H7 (cell line): ENCODE measurements at regions not wholly inside any gene's neighbourhood (a gene's known extent, or its start where the extent isn't known, plus 50 kb on each side); places are given as distances from the start of the nearest gene placed in this dataset.
"Not testable (repeated sequence)": the region's sequence is repeated elsewhere in the genome, so short reads cannot be mapped to it uniquely, and the experiment has no call there.

Source experiments
- DNase-seq: peaks from one replicate; pipeline ENCODE4 v3.0.0; 2012
- H3K27me3 ChIP-seq: 2 replicates; pipeline ENCODE4 v1.6.0; 2011; ENCODE audit warnings: mild to moderate bottlenecking, low read length; ENCODE audit not compliant: control insufficient read depth, insufficient read depth
- H3K36me3 ChIP-seq: replicated peaks from 2 replicates; pipeline ENCODE4 v1.5.1; 2011; ENCODE audit warnings: low read length; ENCODE audit not compliant: control insufficient read depth, insufficient read depth
- H3K4me3 ChIP-seq: 2 replicates; pipeline ENCODE4 v1.5.1; 2011; ENCODE audit warnings: low read depth, mild to moderate bottlenecking, control low read depth, low read length, moderate library complexity; ENCODE audit not compliant: insufficient read depth

GRCh38 chr3:157607826-157608405 lies 104.7 kb upstream of the VEPH1 start:
- H3K36me3 ChIP-seq = no peaks in the 10 kb centered on the region
- no peak overlapping the region for H3K4me3 ChIP-seq
- H3K27me3 ChIP-seq = no peaks in the 10 kb centered on the region
- DNase-seq = no peak

GRCh38 chr3:157606852-157607197 lies 103.6 kb upstream of the VEPH1 start:
- no peak for DNase-seq
- H3K4me3 ChIP-seq = no peak overlapping the region
- H3K36me3 ChIP-seq = no peaks in the 10 kb centered on the region
- no peaks in the 10 kb centered on the region for H3K27me3 ChIP-seq

- Histone ChIP-seq H3K4me3 (no peak overlapping the region), H3K36me3 (no peaks in the 10 kb centered on the region), H3K27me3 (no peaks in the 10 kb centered on the region)
- peak; percentile 56 for DNase-seq
Measured at GRCh38 chr3:157606011-157606851, 103.0 kb upstream of the VEPH1 start.

- Histone ChIP-seq H3K4me3 (no peak overlapping the region), H3K27me3 (no peaks in the 10 kb centered on the region), H3K36me3 (no peaks in the 10 kb centered on the region)
- DNase-seq = no peak
Measured at GRCh38 chr3:157605356-157605755, 102.1 kb upstream of the VEPH1 start.

GRCh38 chr3:157602424-157602823 lies 99.2 kb upstream of the VEPH1 start:
- no peaks in the 10 kb centered on the region for H3K27me3 ChIP-seq
- no peaks in the 10 kb centered on the region for H3K36me3 ChIP-seq
- no peak for DNase-seq

GRCh38 chr3:157595259-157595658 lies 92.0 kb upstream of the VEPH1 start:
- Histone ChIP-seq H3K4me3 (no peak overlapping the region), H3K27me3 (no peaks in the 10 kb centered on the region), H3K36me3 (no peaks in the 10 kb centered on the region)
- DNase-seq = no peak

More at GRCh38 chr3:157602424-157602823, 99.2 kb upstream of the VEPH1 start:
- no peak overlapping the region for H3K4me3 ChIP-seq

- H3K36me3 ChIP-seq = no peaks in the 10 kb centered on the region
- no peaks in the 10 kb centered on the region for H3K27me3 ChIP-seq
- peak; percentile 10 for DNase-seq
- H3K4me3 ChIP-seq = no peak overlapping the region
Measured at GRCh38 chr3:157594413-157594812, 91.2 kb upstream of the VEPH1 start.

GRCh38 chr3:157592769-157593168 lies 89.6 kb upstream of the VEPH1 start:
- Histone ChIP-seq H3K4me3 (no peak overlapping the region), H3K36me3 (no peaks in the 10 kb centered on the region), H3K27me3 (no peaks in the 10 kb centered on the region)
- no peak for DNase-seq

- no peak for DNase-seq
- H3K27me3 ChIP-seq = no peaks in the 10 kb centered on the region
- H3K4me3 ChIP-seq = no peak overlapping the region
- H3K36me3 ChIP-seq = no peaks in the 10 kb centered on the region
Measured at GRCh38 chr3:157590273-157590672, 87.1 kb upstream of the VEPH1 start.

GRCh38 chr3:157589211-157589610 lies 86.0 kb upstream of the VEPH1 start:
- Histone ChIP-seq H3K36me3 (no peaks in the 10 kb centered on the region), H3K4me3 (no peak overlapping the region), H3K27me3 (no peaks in the 10 kb centered on the region)
- DNase-seq = no peak

GRCh38 chr3:157588386-157589060 lies 85.3 kb upstream of the VEPH1 start:
- H3K4me3 ChIP-seq = no peak overlapping the region
- no peaks in the 10 kb centered on the region for H3K27me3 ChIP-seq
- no peaks in the 10 kb centered on the region for H3K36me3 ChIP-seq
- DNase-seq = peak; percentile 30

- no peak for DNase-seq
- no peaks in the 10 kb centered on the region for H3K36me3 ChIP-seq
- H3K27me3 ChIP-seq = no peaks in the 10 kb centered on the region
- no peak overlapping the region for H3K4me3 ChIP-seq
Measured at GRCh38 chr3:157586293-157586692, 83.1 kb upstream of the VEPH1 start.

GRCh38 chr3:157585386-157585785 lies 82.2 kb upstream of the VEPH1 start:
- H3K4me3 ChIP-seq = no peak overlapping the region
- H3K36me3 ChIP-seq = no peaks in the 10 kb centered on the region
- H3K27me3 ChIP-seq = no peaks in the 10 kb centered on the region
- no peak for DNase-seq

GRCh38 chr3:157582637-157582973 lies 79.4 kb upstream of the VEPH1 start:
- no peaks in the 10 kb centered on the region for H3K36me3 ChIP-seq
- DNase-seq = no peak
- H3K4me3 ChIP-seq = no peak overlapping the region
- H3K27me3 ChIP-seq = no peaks in the 10 kb centered on the region

- H3K27me3 ChIP-seq, DNase-seq, H3K4me3 ChIP-seq, H3K36me3 ChIP-seq: not testable (repeated sequence)
Measured at GRCh38 chr3:157581956-157582636, 78.9 kb upstream of the VEPH1 start.
